A549 (cell line): ENCODE measurements at regions not wholly inside any gene's neighbourhood (a gene's known extent, or its start where the extent isn't known, plus 50 kb on each side); places are given as distances from the start of the nearest gene placed in this dataset.

Experiments used
- ATAC-seq, 2 experiments: fragments of 200-7000 bp in 1 of 2; fragments of >200 bp in 1 of 2; cut with Nextera tagmentation in 1 of 2; cut with Tn5 transposase in 1 of 2; 3 replicates each; pipeline versions ENCODE4 v1.8.0 to v1.9.1; 2018 to 2020; ENCODE audit warnings: mild to moderate bottlenecking in 1 of 2, moderate library complexity in 1 of 2
- CTCF ChIA-PET: fragments of 300-600 bp; sonication (Branson Sonifier 250); formaldehyde crosslinking; extraction: SDS; loops from one replicate; lab custom pipeline; 2021; ENCODE audit warnings: antibody characterized with exemption, inconsistent platforms; lab: Yijun Ruan, JAX
- POLR2A ChIA-PET: fragments of 350-600 bp; formaldehyde crosslinking; extraction: SDS; loops from one replicate; lab custom pipeline; 2021; ENCODE audit warnings: antibody characterized with exemption, inconsistent platforms; lab: Yijun Ruan, JAX
- DNase-seq, 2 experiments: peaks; one replicate each; pipeline versions ENCODE4 v3.0.0 to v3.0.0-alpha.2; 2011 to 2016; ENCODE audit warnings: low read depth in 1 of 2, low spot score in 1 of 2
- FAIRE-seq: peaks from 2 replicates; lab custom pipeline; 2011; peaks lifted over from hg19 to GRCh38; lab: Jason Lieb, UNC
- H3K27ac ChIP-seq, 2 experiments: fragments of >200 bp; sonication (Bioruptor Twin); formaldehyde crosslinking; 3 replicates each; pipeline ENCODE4 v1.5.1; 2016 to 2017
- H3K4me1 ChIP-seq: fragments of >200 bp; sonication (Bioruptor Twin); formaldehyde crosslinking; 3 replicates; pipeline ENCODE4 v1.6.1; 2016
- H3K4me2 ChIP-seq: fragments of >200 bp; sonication (Bioruptor Twin); formaldehyde crosslinking; 3 replicates; pipeline ENCODE4 v1.6.1; 2016
- H3K4me3 ChIP-seq: fragments of >200 bp; sonication (Bioruptor Twin); formaldehyde crosslinking; 3 replicates; pipeline ENCODE4 v1.5.1; 2016
- H3K9me3 ChIP-seq: fragments of >200 bp; sonication (Bioruptor Twin); formaldehyde crosslinking; 3 replicates; pipeline ENCODE4 v1.6.1; 2016
- ATOH8 ChIP-seq: fragments of 250-450 bp; sonication (Bioruptor Pico); IDR thresholded peaks from 2 replicates; pipeline ENCODE4 v1.5.0; 2020; ENCODE audit warnings: low read depth, mild to moderate bottlenecking, moderate library complexity
- CEBPB ChIP-seq, 2 experiments: fragments of >200 bp in 1 of 2; sonication (Bioruptor Twin) in 1 of 2; formaldehyde crosslinking in 1 of 2; IDR thresholded peaks; 2 replicates each; pipeline ENCODE4 v1.6.1; 2012 to 2016
- EHF ChIP-seq: fragments of 250-450 bp; sonication (Bioruptor Pico); IDR thresholded peaks from 2 replicates; pipeline ENCODE4 v1.5.0; 2020; ENCODE audit warnings: mild to moderate bottlenecking
- FOSL2 ChIP-seq, 2 experiments: fragments of 450-650 bp in 1 of 2; fragments of >200 bp in 1 of 2; sonication (Bioruptor Twin) in 1 of 2; formaldehyde crosslinking; IDR thresholded peaks; 2 replicates each; pipeline versions ENCODE4 v1.5.0 to v1.6.1; 2016 to 2020; ENCODE audit warnings: mild to moderate bottlenecking in 1 of 2, moderate library complexity in 1 of 2
- NFE2L2 ChIP-seq: fragments of 150-350 bp; conservative IDR thresholded peaks from 2 replicates; pipeline ENCODE4 v1.6.1; 2014; ENCODE audit warnings: low read length
- RCOR1 ChIP-seq: fragments of 150-350 bp; IDR thresholded peaks from 2 replicates; pipeline ENCODE4 v1.6.1; 2014; ENCODE audit warnings: antibody characterized with exemption, low read length, low read depth
- ZFP36 ChIP-seq: fragments of 450-650 bp; IDR thresholded peaks from 2 replicates; pipeline ENCODE4 v1.6.1; 2014; ENCODE audit warnings: borderline replicate concordance; ENCODE audit not compliant: partially characterized antibody
- WGBS: methylation state at CpG from one replicate; pipeline ENCODE4 v1.1.6; 2017; ENCODE audit errors: missing lambda C conversion rate; 5-methylcytosine and 5-hydroxymethylcytosine counted together
- TF ChIP-seq, protein P1 (sequence below): fragments of 200-600 bp; sonication (generic); IDR thresholded peaks from 2 replicates; pipeline ENCODE4 v1.6.1; 2016; ENCODE audit warnings: antibody characterized with exemption, mild to moderate bottlenecking, moderate library complexity
- TF ChIP-seq, protein P2 (sequence below): fragments of >200 bp; sonication (Bioruptor Twin); formaldehyde crosslinking; IDR thresholded peaks from 3 replicates; pipeline ENCODE4 v1.5.1; 2016

DNA sequence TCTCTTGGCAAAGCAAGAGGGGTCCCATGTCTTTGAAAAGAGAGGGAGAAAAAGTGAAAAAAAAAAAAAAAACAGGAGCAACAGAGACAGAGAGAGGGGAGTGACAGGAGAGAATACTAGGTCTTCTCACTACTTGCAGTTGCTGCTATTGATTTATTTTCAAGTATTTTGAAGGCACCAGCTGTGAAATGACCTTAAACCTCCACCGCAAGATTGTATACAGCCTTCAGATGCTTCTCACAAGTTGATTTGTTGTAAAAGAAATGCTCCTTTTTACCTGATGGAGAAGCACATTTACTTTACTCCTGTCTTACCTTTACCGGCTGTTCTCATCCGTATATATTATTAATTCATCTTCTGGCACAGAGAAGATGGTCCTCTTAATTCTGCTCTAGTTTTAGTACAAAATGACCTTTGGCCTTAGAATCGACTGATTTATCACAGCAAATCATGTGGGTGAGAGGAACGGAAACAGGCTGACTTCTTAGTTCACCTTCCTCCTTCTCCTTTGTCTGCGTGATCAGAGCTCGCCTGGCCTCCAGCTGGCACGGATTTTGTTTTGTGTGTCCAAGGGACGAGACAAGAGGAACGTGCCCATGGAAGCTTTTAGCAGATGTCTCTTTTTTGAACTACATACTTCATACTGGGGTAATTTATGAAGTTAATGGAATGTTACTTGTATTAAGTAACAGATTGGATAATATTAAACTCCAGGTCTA is 82.4 kb upstream of the PACRGL start:
- no peak for DNase-seq
- WGBS, result 66% methylated on average over 10 of the region's 10 CpGs
- no peak for ATAC-seq
- H3K9me3 ChIP-seq, result no peaks in the 10 kb centered on the region
- no peak overlapping the region for H3K4me3 ChIP-seq
- H3K4me2 ChIP-seq, result no peak overlapping the region
- ChIA-PET CTCF (no interaction called here), POLR2A (no interaction called here)
- no peak for FAIRE-seq
- no peaks in the 10 kb centered on the region for H3K4me1 ChIP-seq
- H3K27ac ChIP-seq, result no peak overlapping the region
- TF ChIP-seq EHF (CRISPR knock-in tag) (no peak), NFE2L2 (no peak), RCOR1 (no peak), ATOH8 (CRISPR knock-in tag) (no peak), FOSL2 (IDR thresholded peaks at IDR 0.05) (no peak), FOSL2 (CRISPR knock-in tag; IDR thresholded peaks at IDR 0.05) (no peak), CEBPB (IDR thresholded peaks at IDR 0.05) (no peak)
- TF ChIP-seq, protein P1, sequence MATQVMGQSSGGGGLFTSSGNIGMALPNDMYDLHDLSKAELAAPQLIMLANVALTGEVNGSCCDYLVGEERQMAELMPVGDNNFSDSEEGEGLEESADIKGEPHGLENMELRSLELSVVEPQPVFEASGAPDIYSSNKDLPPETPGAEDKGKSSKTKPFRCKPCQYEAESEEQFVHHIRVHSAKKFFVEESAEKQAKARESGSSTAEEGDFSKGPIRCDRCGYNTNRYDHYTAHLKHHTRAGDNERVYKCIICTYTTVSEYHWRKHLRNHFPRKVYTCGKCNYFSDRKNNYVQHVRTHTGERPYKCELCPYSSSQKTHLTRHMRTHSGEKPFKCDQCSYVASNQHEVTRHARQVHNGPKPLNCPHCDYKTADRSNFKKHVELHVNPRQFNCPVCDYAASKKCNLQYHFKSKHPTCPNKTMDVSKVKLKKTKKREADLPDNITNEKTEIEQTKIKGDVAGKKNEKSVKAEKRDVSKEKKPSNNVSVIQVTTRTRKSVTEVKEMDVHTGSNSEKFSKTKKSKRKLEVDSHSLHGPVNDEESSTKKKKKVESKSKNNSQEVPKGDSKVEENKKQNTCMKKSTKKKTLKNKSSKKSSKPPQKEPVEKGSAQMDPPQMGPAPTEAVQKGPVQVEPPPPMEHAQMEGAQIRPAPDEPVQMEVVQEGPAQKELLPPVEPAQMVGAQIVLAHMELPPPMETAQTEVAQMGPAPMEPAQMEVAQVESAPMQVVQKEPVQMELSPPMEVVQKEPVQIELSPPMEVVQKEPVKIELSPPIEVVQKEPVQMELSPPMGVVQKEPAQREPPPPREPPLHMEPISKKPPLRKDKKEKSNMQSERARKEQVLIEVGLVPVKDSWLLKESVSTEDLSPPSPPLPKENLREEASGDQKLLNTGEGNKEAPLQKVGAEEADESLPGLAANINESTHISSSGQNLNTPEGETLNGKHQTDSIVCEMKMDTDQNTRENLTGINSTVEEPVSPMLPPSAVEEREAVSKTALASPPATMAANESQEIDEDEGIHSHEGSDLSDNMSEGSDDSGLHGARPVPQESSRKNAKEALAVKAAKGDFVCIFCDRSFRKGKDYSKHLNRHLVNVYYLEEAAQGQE, result no peak
- TF ChIP-seq, protein P2, sequence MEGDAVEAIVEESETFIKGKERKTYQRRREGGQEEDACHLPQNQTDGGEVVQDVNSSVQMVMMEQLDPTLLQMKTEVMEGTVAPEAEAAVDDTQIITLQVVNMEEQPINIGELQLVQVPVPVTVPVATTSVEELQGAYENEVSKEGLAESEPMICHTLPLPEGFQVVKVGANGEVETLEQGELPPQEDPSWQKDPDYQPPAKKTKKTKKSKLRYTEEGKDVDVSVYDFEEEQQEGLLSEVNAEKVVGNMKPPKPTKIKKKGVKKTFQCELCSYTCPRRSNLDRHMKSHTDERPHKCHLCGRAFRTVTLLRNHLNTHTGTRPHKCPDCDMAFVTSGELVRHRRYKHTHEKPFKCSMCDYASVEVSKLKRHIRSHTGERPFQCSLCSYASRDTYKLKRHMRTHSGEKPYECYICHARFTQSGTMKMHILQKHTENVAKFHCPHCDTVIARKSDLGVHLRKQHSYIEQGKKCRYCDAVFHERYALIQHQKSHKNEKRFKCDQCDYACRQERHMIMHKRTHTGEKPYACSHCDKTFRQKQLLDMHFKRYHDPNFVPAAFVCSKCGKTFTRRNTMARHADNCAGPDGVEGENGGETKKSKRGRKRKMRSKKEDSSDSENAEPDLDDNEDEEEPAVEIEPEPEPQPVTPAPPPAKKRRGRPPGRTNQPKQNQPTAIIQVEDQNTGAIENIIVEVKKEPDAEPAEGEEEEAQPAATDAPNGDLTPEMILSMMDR, result no peak

GRCh38 chr4:20618731-20619130 is 81.5 kb upstream of the PACRGL start:
- ATAC-seq (no peak), FAIRE-seq (no peak)
- 48% methylated on average over 12 of the region's 12 CpGs for WGBS

More at GRCh38 chr4:20618731-20619130, 81.5 kb upstream of the PACRGL start:
- ChIA-PET CTCF (interaction anchor here (0.9 kb wide), 1 partner anchor 19 kb away, joined by 3 read pairs; no protein-coding TSS in a partner anchor), POLR2A (no interaction called here)
- H3K4me2 ChIP-seq, result no peak overlapping the region
- H3K4me1 ChIP-seq, result no peaks in the 10 kb centered on the region
- H3K27ac ChIP-seq, result no peak overlapping the region
- H3K9me3 ChIP-seq, result no peaks in the 10 kb centered on the region
- DNase-seq, result no peak
- TF ChIP-seq, protein P1, result no peak
- no peak for TF ChIP-seq ZFP36
- H3K4me3 ChIP-seq, result no peak overlapping the region
